CD14-positive monocyte (primary cell): ENCODE measurements at regions not wholly inside any gene's neighbourhood (a gene's known extent, or its start where the extent isn't known, plus 50 kb on each side); places are given as distances from the start of the nearest gene placed in this dataset.

Experiments used
- DNase-seq, 3 donors: peaks; one replicate each; pipeline ENCODE4 v3.0.0-alpha.2; 2011 to 2022
- H2AFZ ChIP-seq: 2 replicates; pipeline ENCODE4 v1.6.0; 2012; ENCODE audit warnings: mild to moderate bottlenecking, low read depth, low read length, inconsistent platforms; ENCODE audit not compliant: insufficient read depth, poor library complexity, severe bottlenecking
- H3K27ac ChIP-seq, 2 donors: 1 replicate in 1 of 2; 2 replicates in 1 of 2; pipeline ENCODE4 v1.5.1; 2012 to 2013; ENCODE audit warnings: low read length in 2 of 2, control low read depth in 1 of 2, inconsistent platforms in 1 of 2, low read depth in 1 of 2, mild to moderate bottlenecking in 1 of 2
- H3K27me3 ChIP-seq, 2 donors: one replicate each; pipeline versions ENCODE4 v1.6.0 to v1.6.1; 2011 to 2013; ENCODE audit warnings: low read length in 2 of 2; ENCODE audit not compliant: control insufficient read depth in 2 of 2, insufficient read depth in 2 of 2
- H3K36me3 ChIP-seq, 2 donors: replicated peaks in 1 of 2; 1 replicate in 1 of 2; 2 replicates in 1 of 2; pipeline versions ENCODE4 v1.5.1 to v1.6.1; 2012 to 2013; ENCODE audit warnings: low read length in 2 of 2, control low read depth in 1 of 2, inconsistent platforms in 1 of 2, mild to moderate bottlenecking in 1 of 2; ENCODE audit not compliant: insufficient read depth in 2 of 2, control insufficient read depth in 1 of 2
- H3K4me1 ChIP-seq, 2 donors: 1 replicate in 1 of 2; 2 replicates in 1 of 2; pipeline versions ENCODE4 v1.5.1 to v1.6.1; 2012 to 2013; ENCODE audit warnings: low read length in 2 of 2, control low read depth in 1 of 2, inconsistent platforms in 1 of 2, mild to moderate bottlenecking in 1 of 2, moderate library complexity in 1 of 2; ENCODE audit not compliant: insufficient read depth in 2 of 2, control insufficient read depth in 1 of 2
- H3K4me2 ChIP-seq: replicated peaks from 2 replicates; pipeline ENCODE3; 2012; ENCODE audit warnings: low read length, moderate library complexity, mild to moderate bottlenecking; ENCODE audit not compliant: poor library complexity, severe bottlenecking; ENCODE audit errors: extremely low read depth
- H3K4me3 ChIP-seq, 3 experiments: fragments of 200-600 bp in 1 of 3; sonication (generic) in 1 of 3; replicated peaks in 1 of 3; 1 replicate in 2 of 3; 2 replicates in 1 of 3; pipeline ENCODE4 v1.5.1; 2011 to 2013; ENCODE audit warnings: low read length in 3 of 3, mild to moderate bottlenecking in 3 of 3, control low read depth in 2 of 3, low read depth in 2 of 3, inconsistent platforms in 1 of 3, moderate library complexity in 1 of 3
- H3K79me2 ChIP-seq: 2 replicates; pipeline ENCODE4 v1.6.0; 2012; ENCODE audit warnings: mild to moderate bottlenecking, control low read depth, inconsistent platforms, low read length, moderate library complexity; ENCODE audit not compliant: insufficient read depth
- H3K9ac ChIP-seq: 2 replicates; pipeline ENCODE4 v1.6.0; 2017; ENCODE audit warnings: low read length, mild to moderate bottlenecking; ENCODE audit not compliant: insufficient read depth, poor library complexity, severe bottlenecking
- H3K9me3 ChIP-seq, 2 donors: replicated peaks in 1 of 2; 1 replicate in 1 of 2; 2 replicates in 1 of 2; pipeline versions ENCODE4 v1.5.1 to v1.6.1; 2012 to 2013; ENCODE audit warnings: low read length in 2 of 2, control low read depth in 1 of 2; ENCODE audit not compliant: control insufficient read depth in 1 of 2, insufficient read depth in 1 of 2
- H4K20me1 ChIP-seq: 2 replicates; pipeline ENCODE4 v1.6.0; 2012; ENCODE audit warnings: mild to moderate bottlenecking, low read length, control low read depth, moderate library complexity; ENCODE audit not compliant: insufficient read depth
- H3K27ac Mint-ChIP-seq, 7 donors: one replicate each; pipeline ENCODE4 v1.8.0; 2020; ENCODE audit warnings: mild to moderate bottlenecking in 7 of 7, mixed read lengths in 7 of 7, moderate library complexity in 6 of 7, inconsistent platforms in 2 of 7
- H3K27me3 Mint-ChIP-seq, 3 donors: one replicate each; pipeline ENCODE4 v1.8.0; 2021 to 2022; ENCODE audit warnings: low read depth in 3 of 3, mild to moderate bottlenecking in 3 of 3, mixed read lengths in 3 of 3, moderate library complexity in 3 of 3, inconsistent platforms in 1 of 3
- H3K36me3 Mint-ChIP-seq, 2 donors: one replicate each; pipeline ENCODE4 v1.8.0; 2020; ENCODE audit warnings: mixed read lengths in 2 of 2, inconsistent platforms in 1 of 2, mild to moderate bottlenecking in 1 of 2
- H3K4me1 Mint-ChIP-seq: one replicate; pipeline ENCODE4 v1.8.0; 2020; ENCODE audit warnings: mild to moderate bottlenecking, mixed read lengths
- H3K4me3 Mint-ChIP-seq, 2 donors: one replicate each; pipeline ENCODE4 v1.8.0; 2020; ENCODE audit warnings: mild to moderate bottlenecking in 2 of 2, mixed read lengths in 2 of 2, moderate library complexity in 1 of 2
- H3K9me3 Mint-ChIP-seq, 7 donors: one replicate each; pipeline ENCODE4 v1.8.0; 2020 to 2022; ENCODE audit warnings: mixed read lengths in 7 of 7, mild to moderate bottlenecking in 6 of 7, moderate library complexity in 6 of 7, inconsistent platforms in 2 of 7
- CTCF ChIP-seq: fragments of 200-600 bp; IDR thresholded peaks from one replicate; pipeline ENCODE4 v1.8.0; 2022; ENCODE audit warnings: antibody characterized with exemption, mild to moderate bottlenecking
- WGBS: methylation state at CpG from one replicate; pipeline ENCODE4 v1.1.5; 2013; ENCODE audit warnings: missing lambda C conversion rate; ENCODE audit not compliant: insufficient coverage; 5-methylcytosine and 5-hydroxymethylcytosine counted together
- intact Hi-C, 2 donors: fragments of 100-400 bp; cut with micrococcal nuclease; formaldehyde crosslinking; loops; one replicate each; pipeline versions ENCODE4 v1.15.0 to v1.15.1; 2023

GRCh38 chr2:81078102-81078501 is 773.5 kb upstream of the LRRTM1 start:
- no peak overlapping the region for H3K27ac ChIP-seq
- Mint-ChIP-seq H3K4me1 (no peaks in the 10 kb centered on the region), H3K36me3 (no peaks in the 10 kb centered on the region), H3K27me3 (no peaks in the 10 kb centered on the region), H3K4me3 (no peak overlapping the region), H3K27ac (no peak overlapping the region), H3K9me3 (peaks cover 0 to 11% (median 0%) of the 10 kb centered on the region in 7 donors)
- TF ChIP-seq CTCF: no peak
- no peak overlapping the region for H3K4me3 ChIP-seq
- no peaks in the 10 kb centered on the region for H3K27me3 ChIP-seq
- peaks cover 0 to 5% of the 10 kb centered on the region in 2 donors for H3K9me3 ChIP-seq
- no peaks in the 10 kb centered on the region for H3K4me1 ChIP-seq
- H2AFZ ChIP-seq: no peak overlapping the region
- DNase-seq: no peak
- H4K20me1 ChIP-seq: no peaks in the 10 kb centered on the region
- no CpG with 5 or more reads among the region's 4 CpGs for WGBS
- no peak overlapping the region for H3K4me2 ChIP-seq
- H3K36me3 ChIP-seq: no peaks in the 10 kb centered on the region
- H3K79me2 ChIP-seq: no peaks in the 10 kb centered on the region
- H3K9ac ChIP-seq: no peak overlapping the region
- intact Hi-C loops: no loop called here

- Histone ChIP-seq H3K9ac (no peak overlapping the region), H3K36me3 (no peaks in the 10 kb centered on the region), H3K4me1 (no peaks in the 10 kb centered on the region), H4K20me1 (no peaks in the 10 kb centered on the region), H3K4me2 (no peak overlapping the region), H3K27ac (no peak overlapping the region), H3K27me3 (no peaks in the 10 kb centered on the region), H3K79me2 (no peaks in the 10 kb centered on the region), H2AFZ (no peak overlapping the region), H3K9me3 (peaks cover 0 to 5% of the 10 kb centered on the region in 2 donors), H3K4me3 (no peak overlapping the region)
- Mint-ChIP-seq H3K9me3 (peaks cover 0 to 11% (median under 1%) of the 10 kb centered on the region in 7 donors), H3K27me3 (no peaks in the 10 kb centered on the region), H3K27ac (no peak overlapping the region), H3K4me1 (no peaks in the 10 kb centered on the region), H3K36me3 (no peaks in the 10 kb centered on the region), H3K4me3 (no peak overlapping the region)
- WGBS: 80% methylated on average over 4 of the region's 5 CpGs
- DNase-seq: no peak
- no peak for TF ChIP-seq CTCF
- intact Hi-C loops: no loop called here
Measured at GRCh38 chr2:81077396-81077795, 772.8 kb upstream of the LRRTM1 start.
